ENCODE measurements at regions not wholly inside any gene's neighbourhood (a gene's known extent, or its start where the extent isn't known, plus 50 kb on each side); places are given as distances from the start of the nearest gene placed in this dataset.
"Not testable (repeated sequence)": the region's sequence is repeated elsewhere in the genome, so short reads cannot be mapped to it uniquely, and the experiment has no call there.

- no peak for TF ChIP-seq CTCF (IDR thresholded peaks at IDR 0.05)
- Histone ChIP-seq H3K27me3 (no peaks in the 10 kb centered on the region), H3K4me3 (no peak overlapping the region), H3K27ac (no peak overlapping the region), H3K9me3 (no peaks in the 10 kb centered on the region), H3K4me1 (no peaks in the 10 kb centered on the region), H3K36me3 (no peaks in the 10 kb centered on the region)
- FAIRE-seq = no peak
- no peak for DNase-seq
- 90 to 92% methylated on average over 1 of the region's 1 CpG for WGBS, 2 donors
- intact Hi-C loops (cut with DNase I) = no loop called here
- no peak for ATAC-seq
Observed at GRCh38 chr2:132267105-132267497, 105.3 kb upstream of the ANKRD30BL start.

GRCh38 chr2:132267498-132268283 is 105.9 kb upstream of the ANKRD30BL start:
- H3K36me3 ChIP-seq; intact Hi-C loops (cut with DNase I); FAIRE-seq; H3K4me1 ChIP-seq; ATAC-seq; H3K9me3 ChIP-seq; H3K27me3 ChIP-seq; H3K27ac ChIP-seq: not testable (repeated sequence)
- peak overlapping the region in 2 of 4 donors; percentile 26 to 31 for H3K4me3 ChIP-seq
- DNase-seq = peak in 1 of 6 donors; percentile 54
- WGBS, 2 donors = 49 to 50% methylated on average over 29 to 31 of the region's 31 CpGs

- intact Hi-C loops (cut with DNase I); H3K36me3 ChIP-seq; FAIRE-seq; H3K27me3 ChIP-seq; H3K4me1 ChIP-seq; H3K27ac ChIP-seq; H3K9me3 ChIP-seq: not testable (repeated sequence)
- H3K4me3 ChIP-seq = peak overlapping the region in 2 of 4 donors; percentile 26 to 31
- DNase-seq (peak in 5 of 6 donors; percentile 71 to 89 (median 85)), ATAC-seq (peak; percentile 44 to 82 (median 74))
- peak in 3 of 4 donors; percentile 35 to 40 (median 37) for TF ChIP-seq CTCF (IDR thresholded peaks at IDR 0.05)
- 18 to 23% methylated on average over 20 of the region's 20 CpGs for WGBS, 2 donors
Observed at GRCh38 chr2:132268284-132268976, 106.7 kb upstream of the ANKRD30BL start.

- Histone ChIP-seq H3K27me3 (no peaks in the 10 kb centered on the region), H3K27ac (no peak overlapping the region), H3K4me3 (no peak overlapping the region), H3K4me1 (no peaks in the 10 kb centered on the region), H3K9me3 (no peaks in the 10 kb centered on the region), H3K36me3 (no peaks in the 10 kb centered on the region)
- ATAC-seq (no peak), DNase-seq (peak in 1 of 6 donors; percentile 29), FAIRE-seq (no peak)
- WGBS, 2 donors = 47 to 51% methylated on average over 19 of the region's 19 CpGs
- TF ChIP-seq CTCF (IDR thresholded peaks at IDR 0.05) = no peak
- intact Hi-C loops (cut with DNase I) = no loop called here
Observed at GRCh38 chr2:132268977-132269523, 107.3 kb upstream of the ANKRD30BL start.

- Histone ChIP-seq H3K9me3 (no peaks in the 10 kb centered on the region), H3K36me3 (no peaks in the 10 kb centered on the region), H3K27me3 (no peaks in the 10 kb centered on the region), H3K4me1 (no peaks in the 10 kb centered on the region), H3K27ac (no peak overlapping the region), H3K4me3 (no peak overlapping the region)
- no peak for ATAC-seq
- intact Hi-C loops (cut with DNase I) = no loop called here
- TF ChIP-seq CTCF (IDR thresholded peaks at IDR 0.05) = no peak
- FAIRE-seq = no peak
- WGBS, 2 donors = 30 to 52% methylated on average over 1 of the region's 1 CpG
- no peak for DNase-seq
Observed at GRCh38 chr2:132270255-132270654, 108.5 kb upstream of the ANKRD30BL start.

Data from pancreas (tissue), 10 donors.